ENCODE measurements at regions not wholly inside any gene's neighbourhood (a gene's known extent, or its start where the extent isn't known, plus 50 kb on each side); places are given as distances from the start of the nearest gene placed in this dataset.
"Not testable (repeated sequence)": the region's sequence is repeated elsewhere in the genome, so short reads cannot be mapped to it uniquely, and the experiment has no call there.

GRCh38 chr21:18550361-18550760, 146.8 kb upstream of the TMPRSS15 start:
- no peak for DNase-seq (ENCODE audit: low read depth in 2 of 2)

- no peak for DNase-seq (ENCODE audit: low read depth in 2 of 2)
Measured at GRCh38 chr21:18553786-18554185, 150.2 kb upstream of the TMPRSS15 start.

GRCh38 chr21:18567770-18568169, 164.2 kb upstream of the TMPRSS15 start:
- not testable (repeated sequence) for DNase-seq (ENCODE audit: low read depth in 2 of 2)

- DNase-seq (ENCODE audit: low read depth in 2 of 2), result no peak
Measured at GRCh38 chr21:18588001-18588662, 184.5 kb upstream of the TMPRSS15 start.

GRCh38 chr21:18601146-18601545, 197.6 kb upstream of the TMPRSS15 start:
- no peak for DNase-seq (ENCODE audit: low read depth in 2 of 2)

GRCh38 chr21:18602711-18603110, 199.1 kb upstream of the TMPRSS15 start:
- no peak for DNase-seq (ENCODE audit: low read depth in 2 of 2)

GRCh38 chr21:18603261-18603660, 199.7 kb upstream of the TMPRSS15 start:
- no peak for DNase-seq (ENCODE audit: low read depth in 2 of 2)

- no peak for DNase-seq (ENCODE audit: low read depth in 2 of 2)
Measured at GRCh38 chr21:18603980-18604379, 200.4 kb upstream of the TMPRSS15 start.

GRCh38 chr21:18608226-18608625, 204.6 kb upstream of the TMPRSS15 start:
- DNase-seq (ENCODE audit: low read depth in 2 of 2), result no peak

- no peak for DNase-seq (ENCODE audit: low read depth in 2 of 2)
Measured at GRCh38 chr21:18614303-18614702, 210.7 kb upstream of the TMPRSS15 start.

GRCh38 chr21:18617291-18617690, 213.7 kb upstream of the TMPRSS15 start:
- DNase-seq (ENCODE audit: low read depth in 2 of 2), result no peak

GRCh38 chr21:18620436-18620835, 216.9 kb upstream of the TMPRSS15 start:
- no peak for DNase-seq (ENCODE audit: low read depth in 2 of 2)

- DNase-seq (ENCODE audit: low read depth in 2 of 2), result no peak
Measured at GRCh38 chr21:18622383-18622782, 218.8 kb upstream of the TMPRSS15 start.

- DNase-seq (ENCODE audit: low read depth in 2 of 2), result no peak
Measured at GRCh38 chr21:18630446-18630845, 226.9 kb upstream of the TMPRSS15 start.

- DNase-seq (ENCODE audit: low read depth in 2 of 2), result no peak
Measured at GRCh38 chr21:18636897-18637296, 233.3 kb upstream of the TMPRSS15 start.

- DNase-seq (ENCODE audit: low read depth in 2 of 2), result no peak
Measured at GRCh38 chr21:18646116-18646515, 242.5 kb upstream of the TMPRSS15 start.

GRCh38 chr21:18655931-18656330, 252.3 kb upstream of the TMPRSS15 start:
- no peak for DNase-seq (ENCODE audit: low read depth in 2 of 2)

GRCh38 chr21:18661842-18662241, 258.3 kb upstream of the TMPRSS15 start:
- no peak for DNase-seq (ENCODE audit: low read depth in 2 of 2)

GRCh38 chr21:18663663-18664062, 260.1 kb upstream of the TMPRSS15 start:
- no peak for DNase-seq (ENCODE audit: low read depth in 2 of 2)

GRCh38 chr21:18666725-18667124, 263.1 kb upstream of the TMPRSS15 start:
- DNase-seq (ENCODE audit: low read depth in 2 of 2), result no peak

- no peak for DNase-seq (ENCODE audit: low read depth in 2 of 2)
Measured at GRCh38 chr21:18673789-18674188, 270.2 kb upstream of the TMPRSS15 start.

- no peak for DNase-seq (ENCODE audit: low read depth in 2 of 2)
Measured at GRCh38 chr21:18677632-18678031, 274.0 kb upstream of the TMPRSS15 start.

GRCh38 chr21:18705971-18706370, 302.4 kb upstream of the TMPRSS15 start:
- no peak for DNase-seq (ENCODE audit: low read depth in 2 of 2)

GRCh38 chr21:18711662-18712061, 308.1 kb upstream of the TMPRSS15 start:
- no peak for DNase-seq (ENCODE audit: low read depth in 2 of 2)

All from stimulated activated CD8-positive, alpha-beta memory T cell treated with anti-CD3 and anti-CD28 coated beads, Interleukin-2, amount 100 ng/mL, for 48 hours (primary cell).